GM19351 (cell line): ENCODE measurements at regions not wholly inside any gene's neighbourhood (a gene's known extent, or its start where the extent isn't known, plus 50 kb on each side); places are given as distances from the start of the nearest gene placed in this dataset.

Source experiments
- ATAC-seq: cut with Tn5 transposase; IDR thresholded peaks from one replicate; pipeline ENCODE4 v1.9.1; 2021; ENCODE audit warnings: mild to moderate bottlenecking, moderate library complexity; ENCODE audit not compliant: unreplicated experiment

DNA sequence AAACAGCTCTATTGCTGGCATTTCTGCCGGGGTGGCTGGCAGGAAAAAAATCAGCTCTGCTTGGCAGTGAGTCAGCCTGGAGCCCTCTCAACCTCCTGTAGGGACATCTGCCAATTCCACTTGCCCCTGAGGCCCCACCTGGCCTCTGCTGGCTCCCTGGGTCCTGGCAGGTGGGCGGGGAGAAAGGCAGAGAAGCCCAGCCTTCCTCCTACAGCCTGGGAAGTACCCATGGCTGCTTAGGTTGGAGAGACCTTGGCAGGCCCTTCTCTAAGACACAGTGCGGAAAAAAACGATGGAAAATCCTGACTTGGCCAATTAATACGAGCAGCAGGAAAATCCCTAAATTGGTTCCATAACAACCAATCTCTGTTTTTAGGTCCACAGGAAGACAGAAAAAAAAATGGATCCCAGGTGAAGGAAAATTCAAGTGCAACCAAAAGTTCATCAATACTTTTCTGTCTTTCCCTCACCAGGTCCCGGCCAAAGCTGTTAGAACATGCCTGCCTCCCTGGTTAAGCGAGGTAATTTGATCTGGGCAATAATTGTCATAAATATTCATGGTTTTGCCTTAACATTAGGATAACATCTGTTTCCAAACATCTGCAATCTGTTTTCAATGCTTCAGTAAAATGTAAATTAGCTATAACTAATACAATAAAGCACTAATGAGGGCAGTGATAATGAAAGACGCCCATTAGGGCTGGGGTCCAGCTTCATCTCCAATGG is 245.9 kb downstream of the TFCP2L1 start:
- ATAC-seq: no peak

DNA sequence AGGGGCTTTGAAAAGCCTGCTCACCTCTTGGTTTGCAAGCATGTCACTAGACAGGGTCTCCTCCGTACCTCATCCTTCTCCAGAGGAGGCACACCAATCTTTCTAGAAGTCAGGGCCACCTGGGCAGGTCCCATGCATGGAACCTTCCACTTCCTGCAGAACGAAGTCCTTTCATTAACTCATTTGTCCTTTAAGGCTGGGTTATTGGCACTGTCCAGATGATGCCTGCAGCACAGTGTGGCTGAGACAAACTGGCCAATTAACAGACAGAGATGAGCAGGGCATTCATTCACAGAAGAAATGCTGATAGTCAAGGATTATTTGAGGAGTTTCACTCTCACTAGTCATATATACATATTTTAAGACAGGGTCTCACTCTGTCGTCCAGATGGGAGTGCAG is 245.3 kb downstream of the TFCP2L1 start:
- no peak for ATAC-seq

DNA sequence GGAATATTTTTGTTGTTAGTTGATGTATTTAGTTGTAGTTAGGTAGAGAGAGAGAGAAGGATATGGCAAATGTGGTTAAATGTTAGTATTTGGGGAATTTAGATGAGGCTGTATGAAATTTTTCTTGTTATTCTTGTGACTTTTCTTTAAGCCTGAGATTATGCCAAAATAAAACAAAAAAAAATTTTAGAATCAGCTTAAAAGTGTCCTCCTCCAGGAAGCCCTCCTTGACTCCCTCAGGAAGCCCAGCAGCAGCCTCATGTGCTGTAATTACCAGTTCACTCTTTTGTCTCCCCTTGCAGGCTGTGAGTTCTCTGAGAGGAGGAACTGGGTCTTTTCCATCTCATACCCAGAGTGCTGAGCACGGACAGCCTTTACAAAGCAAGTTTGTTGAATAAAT is 243.5 kb downstream of the TFCP2L1 start:
- no peak for ATAC-seq

DNA sequence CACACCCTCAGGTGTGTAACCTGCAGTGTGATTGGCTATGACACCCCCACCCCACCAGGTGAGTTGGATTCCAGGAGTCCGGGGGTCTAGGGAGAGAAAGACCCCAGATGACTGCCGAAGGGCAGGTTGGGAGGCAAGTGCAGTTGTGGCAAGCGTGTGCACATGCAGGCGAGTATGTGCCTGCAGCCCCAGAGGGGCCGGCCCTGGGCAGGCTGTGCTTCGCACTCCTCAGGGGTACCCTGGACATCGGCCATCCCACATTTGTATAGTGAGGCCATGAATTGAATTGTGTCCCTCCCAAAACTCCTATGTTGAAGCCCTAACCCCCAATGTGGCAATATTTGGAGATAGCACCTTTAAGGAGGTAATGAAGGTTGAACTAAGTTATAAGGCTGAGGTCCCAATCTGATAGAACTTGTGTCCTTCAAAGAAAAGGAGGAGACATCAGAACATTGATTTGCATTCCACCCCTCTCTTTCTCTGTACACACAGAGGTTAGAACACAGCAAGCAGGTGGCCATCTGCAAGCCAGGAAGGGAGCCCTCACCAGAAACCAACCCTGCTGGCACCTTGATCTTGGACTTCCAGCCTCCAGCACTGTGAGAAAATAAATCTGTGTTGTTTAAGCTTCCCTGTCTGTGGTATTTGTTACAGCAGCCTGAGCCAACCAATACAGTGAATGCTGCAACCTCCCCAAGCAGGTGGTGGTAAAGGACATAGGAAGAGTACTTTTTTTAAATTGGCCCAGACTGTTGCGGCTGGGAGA is 241.8 kb downstream of the TFCP2L1 start:
- no peak for ATAC-seq

DNA sequence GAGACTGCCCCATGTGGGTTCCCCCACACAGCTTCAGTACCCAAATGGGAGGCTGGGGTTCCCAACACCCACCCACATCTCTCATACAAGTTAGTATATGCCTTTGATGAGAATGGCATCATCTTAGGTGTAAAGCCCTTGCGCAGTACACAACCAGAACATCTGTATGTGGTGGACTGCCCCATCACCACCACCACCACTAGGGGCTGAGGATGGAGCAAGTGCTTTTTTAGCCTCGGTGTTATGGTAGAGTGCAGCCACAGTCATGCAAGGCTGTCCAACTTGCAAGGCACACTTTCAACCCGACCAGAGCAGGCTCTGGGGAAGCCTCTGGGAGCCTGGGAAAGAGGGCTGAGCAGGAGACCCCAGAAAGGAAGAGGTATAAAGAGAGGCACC is 241.2 kb downstream of the TFCP2L1 start:
- ATAC-seq: no peak

DNA sequence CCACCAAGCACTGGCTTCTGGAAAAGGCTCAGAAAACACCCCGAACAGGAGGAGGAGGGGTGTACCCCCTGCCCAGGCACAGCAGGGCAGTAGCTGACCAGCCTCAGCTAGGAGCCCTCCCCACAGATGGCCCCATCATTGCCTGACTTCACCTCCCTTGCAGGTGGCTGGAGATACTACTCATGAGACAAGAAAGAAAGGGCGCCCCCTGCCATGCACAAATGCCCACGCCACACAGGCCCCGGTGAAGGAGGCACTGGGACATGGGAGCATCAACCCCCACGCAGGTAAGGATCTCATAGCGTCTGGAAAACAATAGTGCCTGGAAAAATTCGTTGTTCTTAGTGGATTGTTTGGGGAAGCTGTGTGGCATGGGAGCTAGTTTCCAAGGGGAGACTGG is 240.6 kb downstream of the TFCP2L1 start:
- no peak for ATAC-seq

DNA sequence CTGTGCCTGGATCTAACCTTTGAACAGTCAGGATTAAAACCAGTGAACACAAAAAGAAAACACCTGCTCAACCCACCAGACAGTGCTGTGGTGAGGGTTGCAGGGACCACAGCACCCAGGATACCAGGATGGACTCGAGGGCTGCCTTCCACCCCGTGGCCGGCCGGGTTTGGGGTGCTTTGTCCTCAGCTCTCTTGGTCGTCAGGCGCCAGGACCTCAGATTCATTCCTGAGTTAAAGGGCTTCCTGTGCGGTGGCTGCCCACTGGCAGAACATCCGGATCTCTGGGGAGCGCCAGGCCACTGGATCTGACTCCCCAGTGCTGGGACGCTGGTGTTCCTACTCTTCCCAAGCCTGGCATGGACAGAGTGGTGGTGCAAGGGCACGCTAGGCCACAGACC is 239.8 kb downstream of the TFCP2L1 start:
- no peak for ATAC-seq

DNA sequence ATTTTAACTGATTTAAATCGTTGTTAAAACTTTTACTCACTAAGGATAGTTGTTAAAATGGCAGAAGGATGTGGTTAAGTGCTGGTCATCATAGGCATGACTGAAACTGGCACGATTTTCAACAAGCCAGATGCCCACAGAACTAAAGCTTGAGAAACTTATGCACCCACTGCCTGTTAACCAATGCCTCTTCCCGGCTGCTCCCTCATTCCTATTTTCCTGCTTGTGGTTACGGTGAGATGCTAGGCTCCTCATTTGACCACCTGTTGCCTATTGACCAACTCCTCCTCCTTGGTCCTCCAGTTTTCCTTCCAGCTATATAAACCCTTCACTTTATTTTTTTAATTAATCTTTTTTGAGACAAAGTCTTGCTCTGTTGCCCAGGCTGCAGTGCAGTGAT is 238.7 kb downstream of the TFCP2L1 start:
- no peak for ATAC-seq

DNA sequence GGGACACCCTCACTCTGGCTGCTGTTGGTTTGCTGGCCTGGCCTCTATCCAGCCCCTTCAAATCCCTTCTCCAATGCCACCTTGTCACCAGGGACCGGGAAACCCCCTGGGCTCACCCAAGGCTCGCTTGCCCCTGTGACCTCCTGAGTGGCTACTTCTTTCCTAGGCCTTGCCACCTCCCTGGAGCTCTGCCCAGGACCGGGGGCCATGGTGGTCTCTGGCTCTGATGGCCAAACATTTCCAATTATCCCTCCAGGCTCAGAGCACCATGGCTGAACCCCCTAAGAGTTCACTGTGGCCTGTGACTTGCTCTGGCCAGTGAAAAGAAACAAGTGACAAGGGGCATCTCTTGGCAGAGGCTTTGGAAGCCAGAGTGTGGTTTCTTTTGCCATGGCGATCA is 237.6 kb downstream of the TFCP2L1 start:
- ATAC-seq: no peak

DNA sequence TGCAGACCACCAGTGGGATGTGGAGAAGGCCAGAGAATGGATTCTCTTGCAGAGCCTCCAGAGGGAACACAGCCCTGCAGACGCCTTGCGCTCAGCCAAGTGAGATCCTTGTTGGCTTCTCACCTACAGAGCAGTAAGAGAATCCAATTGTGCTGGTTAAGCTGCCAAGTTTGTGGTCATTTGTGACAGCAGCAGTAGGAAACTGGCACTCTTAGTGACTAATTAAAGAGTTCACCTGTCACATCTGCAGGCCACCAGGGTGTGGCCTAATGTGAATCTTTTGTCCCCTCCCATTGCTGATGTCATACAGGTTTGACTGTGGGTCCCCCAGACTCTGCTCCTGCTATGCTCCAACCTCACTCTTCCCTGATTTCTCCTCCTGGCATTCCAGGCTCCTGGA is 235.9 kb downstream of the TFCP2L1 start:
- no peak for ATAC-seq

DNA sequence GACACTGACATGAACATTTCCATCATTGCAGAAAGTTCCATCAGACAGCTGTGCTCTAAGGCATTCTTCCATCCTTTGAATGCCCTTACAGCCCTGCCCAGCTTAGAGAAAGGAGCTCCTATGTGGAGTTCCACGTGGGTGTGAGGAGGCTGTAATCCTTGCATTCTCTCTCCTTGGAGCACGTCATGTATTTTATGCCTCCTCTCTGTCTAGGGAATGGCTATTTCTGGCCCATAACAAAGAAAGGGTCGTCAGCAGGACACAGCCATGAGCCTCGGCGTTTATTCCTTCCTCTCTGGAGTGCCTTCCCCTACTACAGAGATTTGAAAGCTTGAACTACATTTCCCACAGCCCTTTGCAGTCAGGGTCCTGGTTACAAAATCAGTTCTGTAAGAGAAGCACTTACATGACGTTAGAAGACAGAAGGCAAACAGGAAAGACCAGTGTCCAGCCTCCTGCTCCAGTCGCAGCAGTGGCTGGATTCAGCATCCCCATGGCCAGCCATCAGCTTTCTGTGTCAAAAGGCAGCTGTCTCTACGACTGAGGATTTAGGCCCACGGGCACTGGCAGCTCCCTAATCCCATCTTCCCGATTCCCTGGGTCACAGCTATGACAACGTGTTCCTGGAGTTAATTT is 234.9 kb downstream of the TFCP2L1 start:
- no peak for ATAC-seq

DNA sequence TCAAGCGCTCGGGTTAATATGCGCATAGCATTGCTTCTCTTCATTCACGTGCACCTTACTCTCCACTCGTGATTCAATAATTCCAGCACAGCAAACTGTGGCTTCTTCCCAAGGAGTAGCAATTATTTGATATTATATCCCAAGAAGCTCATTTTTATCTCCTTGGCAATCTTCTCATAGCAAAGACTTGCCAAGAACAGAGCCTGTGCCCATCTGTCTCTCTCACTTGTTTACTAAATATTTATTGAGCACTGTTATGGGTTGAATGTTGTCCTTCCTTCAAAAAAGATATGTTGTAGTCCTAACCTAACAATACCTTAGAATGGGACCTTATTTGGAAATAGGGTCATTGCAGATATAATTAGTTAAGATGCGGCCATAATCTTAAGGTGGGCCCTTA is 233.7 kb downstream of the TFCP2L1 start:
- ATAC-seq: no peak

DNA sequence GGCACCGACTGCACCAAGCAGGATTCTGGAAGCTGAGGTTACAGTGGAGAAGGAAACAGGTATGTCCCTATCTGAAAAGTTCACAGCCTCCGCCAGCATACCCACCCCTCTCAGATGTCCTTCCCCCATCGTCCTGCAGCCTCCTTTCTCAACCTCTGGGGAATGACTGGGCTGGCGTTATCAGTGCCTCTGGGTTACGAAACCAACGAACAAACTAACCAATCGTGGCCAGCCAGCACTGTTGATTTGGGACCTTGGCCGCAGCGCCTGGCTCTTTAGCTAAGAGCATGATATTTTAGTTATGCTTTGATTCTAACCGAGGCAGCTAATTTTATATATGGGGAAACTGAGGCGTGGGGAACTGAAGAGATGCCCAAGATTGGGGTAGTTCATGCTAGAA is 233.0 kb downstream of the TFCP2L1 start:
- no peak for ATAC-seq

DNA sequence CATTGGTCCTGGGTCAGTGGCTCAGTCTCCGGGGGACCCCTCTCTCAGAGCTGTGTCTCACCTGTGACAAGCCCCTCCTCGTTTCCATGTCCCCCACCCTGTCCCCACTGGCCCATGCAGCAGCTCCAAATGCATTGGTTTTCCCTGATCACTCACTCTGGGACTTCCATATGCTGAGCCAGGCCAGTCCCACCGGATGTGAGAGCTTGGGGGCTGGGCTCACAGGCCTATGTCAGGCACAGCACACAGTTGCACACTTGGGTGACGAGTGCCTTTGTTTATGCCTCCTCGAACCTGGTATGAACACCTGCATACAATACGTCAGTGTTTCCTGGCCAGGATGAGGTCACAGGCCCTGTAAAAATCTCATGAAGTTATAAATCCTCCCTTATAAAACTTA is 232.5 kb downstream of the TFCP2L1 start:
- ATAC-seq: no peak

DNA sequence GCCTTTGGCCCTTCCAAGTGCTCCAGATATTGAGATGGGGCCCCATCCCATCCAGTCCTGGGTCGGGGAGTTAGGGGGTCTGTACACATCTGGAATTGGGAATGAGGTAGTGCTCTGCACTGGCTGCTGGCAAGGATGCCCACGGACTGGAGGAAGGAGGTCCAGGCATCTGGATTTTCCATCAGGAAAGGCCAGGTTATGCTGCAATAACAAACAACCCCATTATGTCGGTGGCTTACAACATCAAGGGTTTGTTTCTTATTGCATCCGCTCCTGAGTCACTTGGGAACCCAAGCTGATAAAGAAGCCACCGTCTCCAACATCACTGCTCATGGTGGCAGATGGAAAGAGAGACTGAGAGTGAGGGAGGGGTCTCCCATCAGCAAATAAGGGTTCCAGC is 229.9 kb downstream of the TFCP2L1 start:
- no peak for ATAC-seq

DNA sequence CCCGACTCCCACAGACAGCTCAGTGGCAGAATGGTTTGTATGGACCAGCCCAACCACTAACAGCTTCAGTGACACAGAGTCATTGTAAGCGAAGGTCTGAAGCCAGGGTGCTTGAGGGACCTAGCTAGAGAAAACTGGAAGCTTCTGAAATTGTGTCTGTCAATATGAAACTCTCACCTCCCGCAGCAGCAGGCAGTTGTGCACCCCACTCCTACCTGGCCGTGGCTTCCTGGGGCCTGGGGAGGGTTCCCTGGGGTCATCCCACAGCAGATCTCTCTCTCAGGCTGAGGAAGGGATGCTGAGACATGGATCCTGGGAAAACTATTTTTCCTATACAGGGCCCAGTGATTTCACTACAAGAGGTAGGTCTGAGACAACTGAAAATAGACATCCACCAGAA is 229.5 kb downstream of the TFCP2L1 start:
- ATAC-seq: no peak

DNA sequence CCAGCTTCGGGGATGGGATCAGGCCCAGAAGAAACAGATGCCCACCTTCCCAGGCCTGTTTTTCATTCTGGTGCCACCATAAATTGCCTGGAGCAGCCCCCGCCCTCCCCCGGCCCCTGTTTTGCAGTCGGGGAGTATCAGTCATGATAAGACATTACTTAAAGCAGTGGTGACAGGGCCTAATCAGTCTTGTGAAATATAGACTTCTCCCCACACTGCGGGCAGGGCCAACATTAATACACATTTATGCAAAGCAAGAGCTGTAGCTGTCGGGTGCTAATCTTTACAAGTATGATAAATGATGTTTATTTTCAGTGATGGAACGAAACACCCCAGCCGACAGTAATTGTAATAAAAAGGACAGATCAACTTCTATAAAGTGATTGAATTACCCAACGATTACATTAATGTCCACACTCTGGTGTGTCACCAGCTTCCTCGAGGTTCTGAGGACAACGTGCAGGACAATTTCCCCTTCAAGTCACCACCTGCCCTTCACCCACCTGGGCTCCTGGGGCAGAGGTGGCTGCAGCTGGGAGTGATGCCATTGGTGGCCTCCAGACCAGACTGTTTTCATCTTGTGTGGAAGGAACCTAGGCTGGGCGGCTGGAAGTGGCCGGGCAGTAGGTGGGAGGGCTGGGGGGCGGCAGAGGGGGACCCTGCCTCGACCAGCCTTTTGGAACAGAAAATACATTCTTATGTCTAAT is 226.0 kb downstream of the TFCP2L1 start:
- ATAC-seq: no peak

DNA sequence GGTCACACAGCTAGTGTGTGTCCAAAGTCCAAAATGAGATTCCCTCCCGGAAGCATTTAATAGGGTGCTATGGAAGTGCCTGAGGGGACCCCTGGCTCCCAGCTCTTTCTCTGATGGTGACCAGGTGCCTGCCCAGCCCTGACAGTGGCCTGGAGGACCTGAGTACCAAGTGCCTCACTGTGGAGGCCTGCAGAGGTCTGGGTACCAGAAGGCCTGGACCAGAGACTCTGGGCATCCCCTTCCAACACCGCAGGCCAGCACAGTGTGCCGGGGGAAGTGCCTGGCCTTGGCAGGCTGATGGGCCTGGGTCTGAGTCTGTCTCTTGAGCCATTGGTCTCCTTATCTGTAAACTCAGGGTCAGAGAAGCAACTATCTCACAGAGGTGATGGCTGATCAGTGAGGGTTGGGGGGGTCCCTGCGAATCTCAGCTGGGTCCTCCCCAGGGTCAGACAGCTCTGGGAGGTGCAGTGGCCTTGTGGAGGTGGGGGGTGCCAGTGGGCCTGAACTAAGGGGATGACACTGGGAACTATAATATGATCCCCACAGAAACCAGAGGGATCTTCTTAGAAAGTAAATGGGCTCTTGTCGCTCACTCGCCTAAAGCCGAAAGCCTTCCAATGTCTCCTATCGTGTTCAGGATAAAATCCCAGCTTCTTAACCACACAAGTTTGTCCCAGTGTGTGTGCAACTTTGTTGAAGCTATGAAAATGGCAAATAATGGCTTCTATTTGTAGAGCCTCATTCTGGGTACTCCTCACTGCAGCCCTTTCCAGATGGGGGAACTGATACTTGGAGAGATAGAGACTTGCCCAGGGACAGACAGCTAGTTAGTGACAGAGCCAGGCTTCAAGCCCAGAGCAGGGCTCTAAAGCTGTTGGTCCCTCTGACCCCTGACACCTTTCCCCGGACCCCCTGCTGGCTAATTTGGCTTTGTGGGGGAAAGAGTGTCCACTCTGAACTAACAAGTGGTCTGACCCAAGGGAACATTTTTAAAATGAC is 225.1 kb downstream of the TFCP2L1 start:
- ATAC-seq: no peak

DNA sequence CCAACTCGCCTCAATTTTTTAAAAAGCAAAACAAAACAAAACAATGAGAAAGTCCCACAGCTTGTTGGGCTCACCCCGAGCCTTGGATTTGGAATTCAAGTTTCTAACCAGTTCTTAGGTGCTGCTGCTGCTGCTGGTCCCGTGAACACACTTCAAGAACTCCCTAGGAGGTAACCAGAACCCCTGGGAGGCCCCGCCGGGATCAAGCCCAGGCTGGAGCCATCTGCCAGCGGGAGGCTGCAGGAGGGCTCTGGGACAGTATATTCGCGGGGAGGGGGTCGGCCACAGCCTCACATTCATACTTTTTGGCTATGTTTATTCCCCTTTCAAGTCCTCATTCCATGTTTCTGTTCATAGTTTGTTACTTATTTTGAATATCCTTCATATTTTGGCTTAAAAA is 223.4 kb downstream of the TFCP2L1 start:
- ATAC-seq: no peak

DNA sequence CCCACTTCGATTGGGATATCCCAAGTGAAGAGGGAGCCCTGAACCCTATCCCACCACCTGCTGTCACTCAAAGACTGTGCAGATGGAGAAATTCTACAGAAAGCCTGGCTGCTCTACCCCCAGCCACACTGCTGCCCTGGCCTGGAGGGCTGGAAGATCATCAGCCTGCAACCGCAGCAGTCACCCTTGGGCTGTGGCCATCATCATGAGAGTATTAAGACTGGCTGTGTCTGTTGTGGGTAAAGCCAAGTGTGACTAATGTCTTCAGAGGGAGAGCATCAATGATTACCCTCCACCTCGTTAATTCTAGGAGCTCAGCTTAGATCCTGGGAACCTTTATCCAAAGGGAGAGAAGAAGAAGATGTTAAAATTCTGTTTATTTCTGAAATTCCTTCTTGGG is 221.5 kb downstream of the TFCP2L1 start:
- no peak for ATAC-seq
